ES-I3 (cell line): ENCODE measurements at regions not wholly inside any gene's neighbourhood (a gene's known extent, or its start where the extent isn't known, plus 50 kb on each side); places are given as distances from the start of the nearest gene placed in this dataset.

ENCODE experiments used
- H3K36me3 ChIP-seq: 2 replicates; pipeline ENCODE4 v1.6.1; 2013; ENCODE audit warnings: mild to moderate bottlenecking, low read length, control low read depth, moderate library complexity; ENCODE audit not compliant: insufficient read depth
- H3K4me1 ChIP-seq: 2 replicates; pipeline ENCODE4 v1.6.1; 2013; ENCODE audit warnings: mild to moderate bottlenecking, control low read depth, low read length; ENCODE audit not compliant: insufficient read depth
- H3K9ac ChIP-seq: 2 replicates; pipeline ENCODE4 v1.6.1; 2013; ENCODE audit warnings: low read depth, mild to moderate bottlenecking, low read length, moderate library complexity
- H3K9me3 ChIP-seq: 2 replicates; pipeline ENCODE4 v1.6.1; 2013; ENCODE audit warnings: mild to moderate bottlenecking, low read length, moderate library complexity; ENCODE audit not compliant: control insufficient read depth, insufficient read depth

GRCh38 chr4:110994781-110995180 is 371.9 kb upstream of the PITX2 start:
- no peaks in the 10 kb centered on the region for H3K9me3 ChIP-seq
- no peaks in the 10 kb centered on the region for H3K36me3 ChIP-seq
- no peak overlapping the region for H3K9ac ChIP-seq
- H3K4me1 ChIP-seq: no peaks in the 10 kb centered on the region

- Histone ChIP-seq H3K9ac (no peak overlapping the region), H3K9me3 (no peaks in the 10 kb centered on the region), H3K4me1 (no peaks in the 10 kb centered on the region), H3K36me3 (no peaks in the 10 kb centered on the region)
Measured at GRCh38 chr4:110998320-110998719, 375.4 kb upstream of the PITX2 start.

- Histone ChIP-seq H3K36me3 (no peaks in the 10 kb centered on the region), H3K4me1 (no peaks in the 10 kb centered on the region), H3K9me3 (no peaks in the 10 kb centered on the region), H3K9ac (no peak overlapping the region)
Measured at GRCh38 chr4:111011458-111011857, 388.6 kb upstream of the PITX2 start.

- no peaks in the 10 kb centered on the region for H3K9me3 ChIP-seq
- H3K9ac ChIP-seq: no peak overlapping the region
- no peaks in the 10 kb centered on the region for H3K36me3 ChIP-seq
- no peaks in the 10 kb centered on the region for H3K4me1 ChIP-seq
Measured at GRCh38 chr4:111013846-111014245, 391.0 kb upstream of the PITX2 start.

GRCh38 chr4:111014537-111014936 is 391.7 kb upstream of the PITX2 start:
- no peaks in the 10 kb centered on the region for H3K9me3 ChIP-seq
- H3K9ac ChIP-seq: no peak overlapping the region
- H3K36me3 ChIP-seq: no peaks in the 10 kb centered on the region
- H3K4me1 ChIP-seq: no peaks in the 10 kb centered on the region

GRCh38 chr4:111016416-111016815 is 393.5 kb upstream of the PITX2 start:
- Histone ChIP-seq H3K4me1 (no peaks in the 10 kb centered on the region), H3K9ac (no peak overlapping the region)

GRCh38 chr4:111018216-111018615 is 395.3 kb upstream of the PITX2 start:
- Histone ChIP-seq H3K4me1 (no peaks in the 10 kb centered on the region), H3K9ac (no peak overlapping the region), H3K36me3 (no peaks in the 10 kb centered on the region)

More at GRCh38 chr4:111016416-111016815, 393.5 kb upstream of the PITX2 start:
- Histone ChIP-seq H3K36me3 (no peaks in the 10 kb centered on the region), H3K9me3 (no peaks in the 10 kb centered on the region)

GRCh38 chr4:111020476-111020875 is 397.6 kb upstream of the PITX2 start:
- H3K9ac ChIP-seq: no peak overlapping the region
- H3K4me1 ChIP-seq: no peaks in the 10 kb centered on the region
- H3K36me3 ChIP-seq: no peaks in the 10 kb centered on the region
- no peaks in the 10 kb centered on the region for H3K9me3 ChIP-seq

More at GRCh38 chr4:111018216-111018615, 395.3 kb upstream of the PITX2 start:
- no peaks in the 10 kb centered on the region for H3K9me3 ChIP-seq

GRCh38 chr4:111020961-111021360 is 398.1 kb upstream of the PITX2 start:
- Histone ChIP-seq H3K4me1 (no peaks in the 10 kb centered on the region), H3K9me3 (no peaks in the 10 kb centered on the region), H3K9ac (no peak overlapping the region), H3K36me3 (no peaks in the 10 kb centered on the region)

- Histone ChIP-seq H3K4me1 (0 out of 2 replicates have a peak, but pooled peaks cover 3% of the 10 kb centered on the region), H3K9me3 (no peaks in the 10 kb centered on the region), H3K36me3 (no peaks in the 10 kb centered on the region), H3K9ac (no peak overlapping the region)
Measured at GRCh38 chr4:111022758-111023157, 399.9 kb upstream of the PITX2 start.

- Histone ChIP-seq H3K4me1 (0 out of 2 replicates have a peak, but pooled peaks cover 3% of the 10 kb centered on the region), H3K9ac (no peak overlapping the region), H3K9me3 (no peaks in the 10 kb centered on the region), H3K36me3 (no peaks in the 10 kb centered on the region)
Measured at GRCh38 chr4:111027526-111027925, 404.6 kb upstream of the PITX2 start.

GRCh38 chr4:111028795-111029194 is 405.9 kb upstream of the PITX2 start:
- no peaks in the 10 kb centered on the region for H3K9me3 ChIP-seq
- no peak overlapping the region for H3K9ac ChIP-seq
- 0 out of 2 replicates have a peak, but pooled peaks cover 3% of the 10 kb centered on the region for H3K4me1 ChIP-seq
- no peaks in the 10 kb centered on the region for H3K36me3 ChIP-seq

GRCh38 chr4:111031001-111031579 is 408.2 kb upstream of the PITX2 start:
- no peaks in the 10 kb centered on the region for H3K9me3 ChIP-seq
- 0 out of 2 replicates have a peak, but pooled peaks cover 3% of the 10 kb centered on the region for H3K4me1 ChIP-seq
- H3K9ac ChIP-seq: no peak overlapping the region
- H3K36me3 ChIP-seq: no peaks in the 10 kb centered on the region

- 0 out of 2 replicates have a peak, but pooled peaks cover 3% of the 10 kb centered on the region for H3K4me1 ChIP-seq
- H3K9me3 ChIP-seq: no peaks in the 10 kb centered on the region
- no peaks in the 10 kb centered on the region for H3K36me3 ChIP-seq
- no peak overlapping the region for H3K9ac ChIP-seq
Measured at GRCh38 chr4:111031596-111031995, 408.7 kb upstream of the PITX2 start.

GRCh38 chr4:111037591-111038360 is 414.9 kb upstream of the PITX2 start:
- H3K9ac ChIP-seq: no peak overlapping the region
- peaks cover 11% of the 10 kb centered on the region; the same call in 1 of the 2 replicates for H3K4me1 ChIP-seq
- H3K36me3 ChIP-seq: no peaks in the 10 kb centered on the region

More at GRCh38 chr4:111037591-111038360, 414.9 kb upstream of the PITX2 start:
- no peaks in the 10 kb centered on the region for H3K9me3 ChIP-seq
